ENCODE measurements at regions not wholly inside any gene's neighbourhood (a gene's known extent, or its start where the extent isn't known, plus 50 kb on each side); places are given as distances from the start of the nearest gene placed in this dataset.

- TF ChIP-seq CTCF (IDR thresholded peaks at IDR 0.05) (no peak), RFX5 (IDR thresholded peaks at IDR 0.05; ENCODE audit: low read length) (no peak)
These were observed 124.9 kb upstream of the MRI1 start for GRCh38 chr19:13639342-13639929.

All from SK-N-SH (cell line).